ENCODE measurements at regions not wholly inside any gene's neighbourhood (a gene's known extent, or its start where the extent isn't known, plus 50 kb on each side); places are given as distances from the start of the nearest gene placed in this dataset.
A peak's percentile ranks its signal among the peaks of the same experiment; 100 is the strongest.

GRCh38 chr13:94776300-94776699 lies 64.0 kb upstream of the SOX21 start:
- no peaks in the 10 kb centered on the region for H3K27me3 ChIP-seq (ENCODE audit: control insufficient read depth in 3 of 3, insufficient read depth in 3 of 3, low read depth in 1 of 3, low read length in 3 of 3)
- peaks cover 0 to 6% of the 10 kb centered on the region in 2 donors for H3K4me1 ChIP-seq (ENCODE audit: control insufficient read depth in 2 of 2, insufficient read depth in 1 of 2, low read depth in 1 of 2, low read length in 2 of 2)
- H3K36me3 ChIP-seq (replicated peaks in 1 of 2; ENCODE audit: control insufficient read depth in 2 of 2, insufficient read depth in 2 of 2, low read length in 2 of 2) = no peaks in the 10 kb centered on the region
- peak overlapping the region; percentile 57 for H2BK5ac ChIP-seq (ENCODE audit: low read length)
- H2BK12ac ChIP-seq (ENCODE audit: low read length) = no peak overlapping the region
- H3K9ac ChIP-seq (ENCODE audit: low read depth, low read length, poor library complexity) = no peak overlapping the region
- H3K14ac ChIP-seq (ENCODE audit: low read length) = no peak overlapping the region
- no peak overlapping the region for H3K4ac ChIP-seq (ENCODE audit: low read length)
- H3K4me2 ChIP-seq (ENCODE audit: insufficient read depth, low read length, poor library complexity, severe bottlenecking) = no peak overlapping the region
- no peak overlapping the region for H2AFZ ChIP-seq (ENCODE audit: low read length)
- no peak overlapping the region for H3K4me3 ChIP-seq (ENCODE audit: low read length in 2 of 2)
- H3K79me1 ChIP-seq (ENCODE audit: low read depth, low read length) = no peaks in the 10 kb centered on the region
- peaks cover 2 to 3% of the 10 kb centered on the region in 2 donors for H3K9me3 ChIP-seq (replicated peaks in 1 of 2; ENCODE audit: control insufficient read depth in 2 of 2, insufficient read depth in 1 of 2, low read depth in 1 of 2, low read length in 2 of 2)
- no peak overlapping the region for H3K27ac ChIP-seq (replicated peaks; ENCODE audit: low read length)
- H3K23ac ChIP-seq (ENCODE audit: low read depth, low read length, poor library complexity) = peak overlapping the region; percentile 67
- WGBS, 2 donors (ENCODE audit: extremely low coverage in 2 of 2, insufficient read length in 2 of 2, insufficient replicate concordance in 1 of 2) = no CpG with 5 or more reads among the region's 11 CpGs
- peak overlapping the region; percentile 67 for H2BK120ac ChIP-seq (ENCODE audit: low read depth, low read length)
- DNase-seq (ENCODE audit: low spot score) = no peak
- peak overlapping the region; percentile 88 for H3K18ac ChIP-seq (ENCODE audit: low read length)
- no peak overlapping the region for H4K91ac ChIP-seq (ENCODE audit: low read depth, low read length, poor library complexity)
- H2BK15ac ChIP-seq (ENCODE audit: low read length) = peak overlapping the region; percentile 67
- no peak overlapping the region for H4K8ac ChIP-seq (ENCODE audit: low read depth, low read length)
- peak overlapping the region; percentile 96 for H2AK5ac ChIP-seq (ENCODE audit: low read depth, low read length)

GRCh38 chr13:94765814-94766213 lies 53.5 kb upstream of the SOX21 start:
- no peak overlapping the region for H2BK15ac ChIP-seq (ENCODE audit: low read length)
- no peak overlapping the region for H2BK120ac ChIP-seq (ENCODE audit: low read depth, low read length)
- H3K4ac ChIP-seq (ENCODE audit: low read length) = no peak overlapping the region
- no peaks in the 10 kb centered on the region for H3K79me1 ChIP-seq (ENCODE audit: low read depth, low read length)
- WGBS, 2 donors (ENCODE audit: extremely low coverage in 2 of 2, insufficient read length in 2 of 2, insufficient replicate concordance in 1 of 2) = no CpG with 5 or more reads among the region's 7 CpGs
- H2AK5ac ChIP-seq (ENCODE audit: low read depth, low read length) = no peak overlapping the region
- H3K36me3 ChIP-seq (replicated peaks in 1 of 2; ENCODE audit: control insufficient read depth in 2 of 2, insufficient read depth in 2 of 2, low read length in 2 of 2) = no peaks in the 10 kb centered on the region
- no peak overlapping the region for H3K18ac ChIP-seq (ENCODE audit: low read length)
- no peak overlapping the region for H3K9ac ChIP-seq (ENCODE audit: low read depth, low read length, poor library complexity)
- H3K23ac ChIP-seq (ENCODE audit: low read depth, low read length, poor library complexity) = no peak overlapping the region
- no peak overlapping the region for H3K4me2 ChIP-seq (ENCODE audit: insufficient read depth, low read length, poor library complexity, severe bottlenecking)
- no peaks in the 10 kb centered on the region for H3K27me3 ChIP-seq (ENCODE audit: control insufficient read depth in 3 of 3, insufficient read depth in 3 of 3, low read depth in 1 of 3, low read length in 3 of 3)
- H2BK5ac ChIP-seq (ENCODE audit: low read length) = no peak overlapping the region
- H2AFZ ChIP-seq (ENCODE audit: low read length) = no peak overlapping the region
- peaks cover 4 to 18% of the 10 kb centered on the region in 2 donors for H3K9me3 ChIP-seq (replicated peaks in 1 of 2; ENCODE audit: control insufficient read depth in 2 of 2, insufficient read depth in 1 of 2, low read depth in 1 of 2, low read length in 2 of 2)
- no peak overlapping the region for H4K91ac ChIP-seq (ENCODE audit: low read depth, low read length, poor library complexity)
- H3K4me1 ChIP-seq (ENCODE audit: control insufficient read depth in 2 of 2, insufficient read depth in 1 of 2, low read depth in 1 of 2, low read length in 2 of 2) = peaks cover 4 to 27% of the 10 kb centered on the region in 2 donors
- no peak overlapping the region for H3K27ac ChIP-seq (replicated peaks; ENCODE audit: low read length)
- DNase-seq (ENCODE audit: low spot score) = no peak
- no peak overlapping the region for H4K8ac ChIP-seq (ENCODE audit: low read depth, low read length)
- H2BK12ac ChIP-seq (ENCODE audit: low read length) = no peak overlapping the region
- no peak overlapping the region for H3K14ac ChIP-seq (ENCODE audit: low read length)
- H3K4me3 ChIP-seq (ENCODE audit: low read length in 2 of 2) = no peak overlapping the region

- Histone ChIP-seq H3K9me3 (replicated peaks in 1 of 2; ENCODE audit: control insufficient read depth in 2 of 2, insufficient read depth in 1 of 2, low read depth in 1 of 2, low read length in 2 of 2) (peaks cover 4 to 23% of the 10 kb centered on the region in 2 donors), H2BK12ac (ENCODE audit: low read length) (no peak overlapping the region), H3K27ac (replicated peaks; ENCODE audit: low read length) (no peak overlapping the region), H3K23ac (ENCODE audit: low read depth, low read length, poor library complexity) (no peak overlapping the region), H2BK15ac (ENCODE audit: low read length) (no peak overlapping the region), H4K8ac (ENCODE audit: low read depth, low read length) (no peak overlapping the region), H3K4ac (ENCODE audit: low read length) (no peak overlapping the region), H3K27me3 (ENCODE audit: control insufficient read depth in 3 of 3, insufficient read depth in 3 of 3, low read depth in 1 of 3, low read length in 3 of 3) (no peaks in the 10 kb centered on the region), H2BK5ac (ENCODE audit: low read length) (no peak overlapping the region), H2AK5ac (ENCODE audit: low read depth, low read length) (no peak overlapping the region), H4K91ac (ENCODE audit: low read depth, low read length, poor library complexity) (no peak overlapping the region), H3K18ac (ENCODE audit: low read length) (no peak overlapping the region), H3K79me1 (ENCODE audit: low read depth, low read length) (no peaks in the 10 kb centered on the region), H2AFZ (ENCODE audit: low read length) (no peak overlapping the region), H3K4me1 (ENCODE audit: control insufficient read depth in 2 of 2, insufficient read depth in 1 of 2, low read depth in 1 of 2, low read length in 2 of 2) (peaks cover 2 to 18% of the 10 kb centered on the region in 2 donors), H3K9ac (ENCODE audit: low read depth, low read length, poor library complexity) (no peak overlapping the region), H3K4me2 (ENCODE audit: insufficient read depth, low read length, poor library complexity, severe bottlenecking) (no peak overlapping the region), H3K4me3 (ENCODE audit: low read length in 2 of 2) (no peak overlapping the region), H3K36me3 (replicated peaks in 1 of 2; ENCODE audit: control insufficient read depth in 2 of 2, insufficient read depth in 2 of 2, low read length in 2 of 2) (no peaks in the 10 kb centered on the region), H3K14ac (ENCODE audit: low read length) (no peak overlapping the region), H2BK120ac (ENCODE audit: low read depth, low read length) (no peak overlapping the region)
- DNase-seq (ENCODE audit: low spot score) = peak; percentile 8
- no CpG with 5 or more reads among the region's 2 CpGs for WGBS, 2 donors (ENCODE audit: extremely low coverage in 2 of 2, insufficient read length in 2 of 2, insufficient replicate concordance in 1 of 2)
Observed at GRCh38 chr13:94764576-94765321, 52.4 kb upstream of the SOX21 start.

All from neuronal stem cell (in vitro differentiated cells).